OCI-LY1 (cell line): ENCODE measurements at regions not wholly inside any gene's neighbourhood (a gene's known extent, or its start where the extent isn't known, plus 50 kb on each side); places are given as distances from the start of the nearest gene placed in this dataset.

Experiments
- H2AFZ ChIP-seq: fragments of 200-600 bp; sonication (generic), shearing (Covaris generic); 2 replicates; pipeline ENCODE4 v1.6.0; 2014; ENCODE audit warnings: antibody characterized with exemption, mild to moderate bottlenecking, low read length
- H3F3A ChIP-seq: fragments of 200-600 bp; sonication (generic), shearing (Covaris generic); 2 replicates; pipeline ENCODE4 v1.6.0; 2014; ENCODE audit warnings: mild to moderate bottlenecking, antibody characterized with exemption, low read length, moderate library complexity; ENCODE audit not compliant: insufficient read depth
- H3K27ac ChIP-seq: fragments of 200-600 bp; sonication (generic); 2 replicates; pipeline ENCODE4 v1.5.1; 2014; ENCODE audit warnings: low read length, mixed run types, mild to moderate bottlenecking, low read depth; ENCODE audit not compliant: poor library complexity, severe bottlenecking
- H3K27me3 ChIP-seq: fragments of 200-600 bp; sonication (generic); 2 replicates; pipeline ENCODE4 v1.6.0; 2014; ENCODE audit warnings: antibody characterized with exemption, mild to moderate bottlenecking, low read length, moderate library complexity; ENCODE audit not compliant: insufficient read depth
- H3K36me3 ChIP-seq: fragments of 200-600 bp; sonication (generic); 2 replicates; pipeline ENCODE4 v1.6.1; 2014; ENCODE audit warnings: mild to moderate bottlenecking, antibody characterized with exemption, low read length, moderate library complexity, mixed read lengths; ENCODE audit not compliant: insufficient read depth
- H3K4me1 ChIP-seq: fragments of 200-600 bp; sonication (generic); 2 replicates; pipeline ENCODE4 v1.5.1; 2014; ENCODE audit warnings: mild to moderate bottlenecking, low read length, moderate library complexity; ENCODE audit not compliant: insufficient read depth, severe bottlenecking
- H3K4me2 ChIP-seq: fragments of 200-600 bp; sonication (generic), shearing (Covaris generic); 2 replicates; pipeline ENCODE4 v1.6.1; 2014; ENCODE audit warnings: low read length
- H3K4me3 ChIP-seq: fragments of 200-600 bp; sonication (generic); 2 replicates; pipeline ENCODE4 v1.5.1; 2014; ENCODE audit warnings: low read length, low read depth, mild to moderate bottlenecking, mixed read lengths; ENCODE audit not compliant: poor library complexity, severe bottlenecking
- H3K79me2 ChIP-seq: fragments of 200-600 bp; shearing (Covaris generic); 2 replicates; pipeline ENCODE4 v1.6.1; 2016; ENCODE audit warnings: mixed run types, low read length, mixed read lengths; ENCODE audit not compliant: insufficient read depth
- H3K9ac ChIP-seq: fragments of 200-600 bp; sonication (generic), shearing (Covaris generic); 2 replicates; pipeline ENCODE4 v1.6.1; 2014; ENCODE audit warnings: mild to moderate bottlenecking, low read length, mixed read lengths
- H3K9me2 ChIP-seq: fragments of 200-600 bp; sonication (generic), shearing (Covaris generic); 2 replicates; pipeline ENCODE4 v1.6.1; 2014; ENCODE audit warnings: low read depth, mild to moderate bottlenecking, low read length, mixed read lengths
- H3K9me3 ChIP-seq: fragments of 200-600 bp; shearing (Covaris generic); 2 replicates; pipeline ENCODE4 v1.6.1; 2014; ENCODE audit warnings: low read length, mixed read lengths
- H4K20me1 ChIP-seq: fragments of 200-600 bp; sonication (generic), shearing (Covaris generic); 2 replicates; pipeline ENCODE4 v1.6.0; 2016; ENCODE audit warnings: mild to moderate bottlenecking, low read length; ENCODE audit not compliant: insufficient read depth
- CTCF ChIP-seq: fragments of 200-600 bp; sonication (generic), shearing (Covaris generic); IDR thresholded peaks from 2 replicates; pipeline ENCODE4 v1.5.1; 2017; ENCODE audit warnings: mild to moderate bottlenecking, antibody characterized with exemption, low read length, moderate library complexity, mixed read lengths
- EZH2 ChIP-seq: fragments of 200-600 bp; sonication (generic), shearing (Covaris generic); IDR thresholded peaks from 2 replicates; pipeline ENCODE4 v1.8.0; 2017; ENCODE audit warnings: borderline replicate concordance, mixed run types, mild to moderate bottlenecking, antibody characterized with exemption, low read length, moderate library complexity, mixed read lengths

- Histone ChIP-seq H3K9ac (no peak overlapping the region), H4K20me1 (no peaks in the 10 kb centered on the region), H3K4me3 (no peak overlapping the region), H3K4me2 (no peak overlapping the region), H3K79me2 (no peaks in the 10 kb centered on the region), H3K27ac (no peak overlapping the region), H3K36me3 (no peaks in the 10 kb centered on the region), H3K27me3 (no peaks in the 10 kb centered on the region), H3K9me3 (no peaks in the 10 kb centered on the region), H3K4me1 (no peaks in the 10 kb centered on the region), H3F3A (no peaks in the 10 kb centered on the region), H2AFZ (no peak overlapping the region), H3K9me2 (no peaks in the 10 kb centered on the region)
- no peak for TF ChIP-seq CTCF
- TF ChIP-seq EZH2 = no peak
Measured at GRCh38 chr18:29271501-29271900, 1094.6 kb upstream of the CDH2 start.

- H3K79me2 ChIP-seq = no peaks in the 10 kb centered on the region
- H3K27ac ChIP-seq = no peak overlapping the region
- no peak overlapping the region for H3K4me2 ChIP-seq
- H3K4me3 ChIP-seq = no peak overlapping the region
- H3K36me3 ChIP-seq = no peaks in the 10 kb centered on the region
- H3K9me2 ChIP-seq = no peaks in the 10 kb centered on the region
- H3F3A ChIP-seq = no peaks in the 10 kb centered on the region
- no peak overlapping the region for H3K9ac ChIP-seq
- no peaks in the 10 kb centered on the region for H3K27me3 ChIP-seq
- TF ChIP-seq CTCF (no peak), EZH2 (no peak)
- H3K4me1 ChIP-seq = no peaks in the 10 kb centered on the region
- H2AFZ ChIP-seq = no peak overlapping the region
- no peaks in the 10 kb centered on the region for H3K9me3 ChIP-seq
- no peaks in the 10 kb centered on the region for H4K20me1 ChIP-seq
Measured at GRCh38 chr18:29259838-29260237, 1082.9 kb upstream of the CDH2 start.

GRCh38 chr18:29254123-29254522, 1077.2 kb upstream of the CDH2 start:
- Histone ChIP-seq H3K27ac (no peak overlapping the region), H3K4me1 (no peaks in the 10 kb centered on the region), H3K4me2 (no peak overlapping the region)

GRCh38 chr18:29251681-29252080, 1074.8 kb upstream of the CDH2 start:
- no peak overlapping the region for H3K9ac ChIP-seq
- no peaks in the 10 kb centered on the region for H3F3A ChIP-seq
- no peak for TF ChIP-seq CTCF
- no peak for TF ChIP-seq EZH2
- H2AFZ ChIP-seq = no peak overlapping the region
- H3K9me2 ChIP-seq = no peaks in the 10 kb centered on the region
- no peak overlapping the region for H3K4me3 ChIP-seq
- H4K20me1 ChIP-seq = no peaks in the 10 kb centered on the region
- no peak overlapping the region for H3K27ac ChIP-seq
- H3K4me2 ChIP-seq = no peak overlapping the region
- H3K27me3 ChIP-seq = no peaks in the 10 kb centered on the region
- no peaks in the 10 kb centered on the region for H3K9me3 ChIP-seq
- no peaks in the 10 kb centered on the region for H3K36me3 ChIP-seq
- no peaks in the 10 kb centered on the region for H3K79me2 ChIP-seq
- H3K4me1 ChIP-seq = no peaks in the 10 kb centered on the region

More at GRCh38 chr18:29254123-29254522, 1077.2 kb upstream of the CDH2 start:
- Histone ChIP-seq H3F3A (no peaks in the 10 kb centered on the region), H3K9me3 (no peaks in the 10 kb centered on the region), H3K79me2 (no peaks in the 10 kb centered on the region), H4K20me1 (no peaks in the 10 kb centered on the region), H2AFZ (no peak overlapping the region), H3K9ac (no peak overlapping the region), H3K27me3 (no peaks in the 10 kb centered on the region), H3K36me3 (no peaks in the 10 kb centered on the region), H3K9me2 (no peaks in the 10 kb centered on the region), H3K4me3 (no peak overlapping the region)
- TF ChIP-seq EZH2 = no peak
